Tibial nerve (tissue), 4 donors: ENCODE measurements at regions not wholly inside any gene's neighbourhood (a gene's known extent, or its start where the extent isn't known, plus 50 kb on each side); places are given as distances from the start of the nearest gene placed in this dataset.
"Not testable (repeated sequence)": the region's sequence is repeated elsewhere in the genome, so short reads cannot be mapped to it uniquely, and the experiment has no call there.

ENCODE experiments used
- DNase-seq, 2 donors: peaks; one replicate each; pipeline ENCODE4 v3.0.0-alpha.2; 2019; ENCODE audit warnings: low spot score in 2 of 2
- H3K27ac ChIP-seq, 4 donors: fragments of 200-600 bp; sonication (generic) in 3 of 4; one replicate each; pipeline ENCODE4 v1.5.1; 2017 to 2019; ENCODE audit warnings: mild to moderate bottlenecking in 1 of 4
- H3K27me3 ChIP-seq, 2 donors: fragments of 200-600 bp; sonication (generic) in 1 of 2; one replicate each; pipeline versions ENCODE4 v1.5.1 to v1.6.0; 2017 to 2019
- H3K36me3 ChIP-seq, 3 donors: fragments of 200-600 bp; sonication (generic); one replicate each; pipeline ENCODE4 v1.5.1; 2018 to 2019
- H3K4me1 ChIP-seq, 4 donors: fragments of 200-600 bp; sonication (generic) in 3 of 4; one replicate each; pipeline ENCODE4 v1.5.1; 2017 to 2019
- H3K4me3 ChIP-seq, 4 donors: fragments of 200-600 bp; sonication (generic) in 3 of 4; one replicate each; pipeline ENCODE4 v1.5.1; 2017 to 2019; ENCODE audit warnings: mild to moderate bottlenecking in 1 of 4, moderate library complexity in 1 of 4
- H3K9me3 ChIP-seq, 4 donors: fragments of 200-600 bp; sonication (generic) in 3 of 4; one replicate each; pipeline ENCODE4 v1.5.1; 2017 to 2019
- CTCF ChIP-seq, 5 experiments: fragments of 200-600 bp in 3 of 5; fragments of 450-650 bp in 2 of 5; sonication (generic) in 3 of 5; IDR thresholded peaks; one replicate each; pipeline ENCODE4 v1.5.1; 2016 to 2019; ENCODE audit warnings: antibody characterized with exemption in 5 of 5, mild to moderate bottlenecking in 3 of 5, moderate library complexity in 2 of 5
- EP300 ChIP-seq, 2 donors: sonication (generic); formaldehyde crosslinking; IDR thresholded peaks; one replicate each; pipeline ENCODE4 v1.6.1; 2017; ENCODE audit warnings: antibody characterized with exemption in 2 of 2, mild to moderate bottlenecking in 1 of 2
- POLR2A ChIP-seq, 2 donors: fragments of 450-650 bp; IDR thresholded peaks; one replicate each; pipeline ENCODE4 v1.6.1; 2017; ENCODE audit warnings: antibody characterized with exemption in 2 of 2, mild to moderate bottlenecking in 2 of 2, moderate library complexity in 2 of 2
- WGBS, 2 donors: methylation state at CpG; one replicate each; pipeline ENCODE4 v1.1.5; 2018; 5-methylcytosine and 5-hydroxymethylcytosine counted together

- TF ChIP-seq POLR2A (IDR thresholded peaks at IDR 0.05), result no peak
- TF ChIP-seq EP300 (IDR thresholded peaks at IDR 0.05), result no peak
- no peak for TF ChIP-seq CTCF (IDR thresholded peaks at IDR 0.05)
- DNase-seq, result no peak
- H3K4me1 ChIP-seq, result no peaks in the 10 kb centered on the region
- no peak overlapping the region for H3K4me3 ChIP-seq
- H3K27me3 ChIP-seq, result no peaks in the 10 kb centered on the region
- no peaks in the 10 kb centered on the region for H3K36me3 ChIP-seq
- H3K27ac ChIP-seq, result no peak overlapping the region
- peaks cover 0 to 8% (median 0%) of the 10 kb centered on the region in 4 donors for H3K9me3 ChIP-seq
These were observed 78.2 kb upstream of the C4orf54 start for GRCh38 chr4:99735822-99736221.

- TF ChIP-seq CTCF (IDR thresholded peaks at IDR 0.05) (no peak), EP300 (IDR thresholded peaks at IDR 0.05) (no peak), POLR2A (IDR thresholded peaks at IDR 0.05) (no peak)
- H3K27ac ChIP-seq, result no peak overlapping the region
- 75 to 81% methylated on average over 2 of the region's 2 CpGs for WGBS, 2 donors
- H3K27me3 ChIP-seq, result no peaks in the 10 kb centered on the region
- H3K4me1 ChIP-seq, result no peaks in the 10 kb centered on the region
- H3K9me3 ChIP-seq, result peaks cover 0 to 8% (median 0%) of the 10 kb centered on the region in 4 donors
- no peak for DNase-seq
- no peaks in the 10 kb centered on the region for H3K36me3 ChIP-seq
- H3K4me3 ChIP-seq, result no peak overlapping the region
These were observed 77.1 kb upstream of the C4orf54 start for GRCh38 chr4:99734583-99735322.

GRCh38 chr4:99733455-99733854 is 75.8 kb upstream of the C4orf54 start:
- H3K4me3 ChIP-seq, H3K27ac ChIP-seq, H3K4me1 ChIP-seq, H3K27me3 ChIP-seq, DNase-seq, H3K36me3 ChIP-seq, H3K9me3 ChIP-seq: not testable (repeated sequence)
- 53 to 58% methylated on average over 4 of the region's 4 CpGs for WGBS, 2 donors

GRCh38 chr4:99729186-99729585 is 71.6 kb upstream of the C4orf54 start:
- no peak for DNase-seq
- Histone ChIP-seq H3K27me3 (no peaks in the 10 kb centered on the region), H3K4me1 (no peaks in the 10 kb centered on the region), H3K9me3 (peaks cover 0 to 6% (median 0%) of the 10 kb centered on the region in 4 donors), H3K4me3 (no peak overlapping the region), H3K36me3 (no peaks in the 10 kb centered on the region), H3K27ac (no peak overlapping the region)
- TF ChIP-seq EP300 (IDR thresholded peaks at IDR 0.05) (no peak), CTCF (IDR thresholded peaks at IDR 0.05) (no peak), POLR2A (IDR thresholded peaks at IDR 0.05) (no peak)
- 86% methylated on average over 1 of the region's 1 CpG for WGBS, 2 donors

GRCh38 chr4:99724067-99724466 is 66.4 kb upstream of the C4orf54 start:
- Histone ChIP-seq H3K9me3 (no peaks in the 10 kb centered on the region), H3K27me3 (no peaks in the 10 kb centered on the region), H3K36me3 (no peaks in the 10 kb centered on the region), H3K4me1 (no peaks in the 10 kb centered on the region), H3K4me3 (no peak overlapping the region), H3K27ac (no peak overlapping the region)
- no peak for TF ChIP-seq POLR2A (IDR thresholded peaks at IDR 0.05)
- no peak for TF ChIP-seq CTCF (IDR thresholded peaks at IDR 0.05)
- no peak for TF ChIP-seq EP300 (IDR thresholded peaks at IDR 0.05)
- no peak for DNase-seq

GRCh38 chr4:99723612-99724011 is 66.0 kb upstream of the C4orf54 start:
- no peak for TF ChIP-seq POLR2A (IDR thresholded peaks at IDR 0.05)
- no peak for TF ChIP-seq EP300 (IDR thresholded peaks at IDR 0.05)
- no peak for TF ChIP-seq CTCF (IDR thresholded peaks at IDR 0.05)
- H3K4me1 ChIP-seq, result no peaks in the 10 kb centered on the region

More at GRCh38 chr4:99723612-99724011, 66.0 kb upstream of the C4orf54 start:
- Histone ChIP-seq H3K27me3 (no peaks in the 10 kb centered on the region), H3K36me3 (no peaks in the 10 kb centered on the region), H3K27ac (no peak overlapping the region), H3K9me3 (no peaks in the 10 kb centered on the region), H3K4me3 (no peak overlapping the region)
- WGBS, 2 donors, result 20 to 32% methylated on average over 3 of the region's 3 CpGs
- DNase-seq, result no peak
